H1 (cell line): ENCODE measurements at regions not wholly inside any gene's neighbourhood (a gene's known extent, or its start where the extent isn't known, plus 50 kb on each side); places are given as distances from the start of the nearest gene placed in this dataset.

Source experiments
- BRCA1 ChIP-seq: IDR thresholded peaks from 2 replicates; pipeline ENCODE4 v1.6.1; 2012; ENCODE audit warnings: low read depth, low read length, improper control_type of control experiment
- CEBPB ChIP-seq: IDR thresholded peaks from 2 replicates; pipeline ENCODE4 v1.6.1; 2012; ENCODE audit warnings: low read depth, low read length
- CHD2 ChIP-seq: IDR thresholded peaks from 2 replicates; pipeline ENCODE4 v1.6.1; 2012; ENCODE audit warnings: low read length, improper control_type of control experiment
- EP300 ChIP-seq, 2 experiments: IDR thresholded peaks; 1 replicate in 1 of 2; 2 replicates in 1 of 2; pipeline ENCODE4 v1.6.1; 2011 to 2012; ENCODE audit warnings: low read depth in 2 of 2, low read length in 2 of 2, mild to moderate bottlenecking in 2 of 2, borderline replicate concordance in 1 of 2, inconsistent platforms in 1 of 2, moderate library complexity in 1 of 2
- GABPA ChIP-seq: IDR thresholded peaks from 2 replicates; pipeline ENCODE4 v1.6.1; 2011; ENCODE audit warnings: mild to moderate bottlenecking, low read length, moderate library complexity, borderline replicate concordance; ENCODE audit not compliant: insufficient read depth
- POLR2A ChIP-seq, 2 experiments: IDR thresholded peaks; 1 replicate in 1 of 2; 2 replicates in 1 of 2; pipeline ENCODE4 v1.6.1; 2011; ENCODE audit warnings: low read depth in 2 of 2, low read length in 2 of 2, mild to moderate bottlenecking in 2 of 2; ENCODE audit errors: control extremely low read depth in 1 of 2
- POU5F1 ChIP-seq: IDR thresholded peaks from 2 replicates; pipeline ENCODE4 v1.6.1; 2011; ENCODE audit warnings: low read depth, mild to moderate bottlenecking, low read length, moderate library complexity
- RBBP5 ChIP-seq: IDR thresholded peaks from 2 replicates; pipeline ENCODE4 v1.7.1; 2012; ENCODE audit warnings: low read depth, mild to moderate bottlenecking, inconsistent platforms, low read length, moderate library complexity, borderline replicate concordance
- SIX5 ChIP-seq: IDR thresholded peaks from 2 replicates; pipeline ENCODE4 v1.6.1; 2011; ENCODE audit warnings: mild to moderate bottlenecking, low read depth, low read length
- SP1 ChIP-seq: IDR thresholded peaks from 2 replicates; pipeline ENCODE4 v1.6.1; 2011; ENCODE audit warnings: low read depth, low read length
- SRF ChIP-seq: IDR thresholded peaks from 2 replicates; pipeline ENCODE4 v1.6.1; 2011; ENCODE audit warnings: mild to moderate bottlenecking, low read depth, low read length, moderate library complexity
- TF ChIP-seq, protein P1 (sequence below): fragments of 300-600 bp; sonication (generic); IDR thresholded peaks from 2 replicates; pipeline ENCODE4 v1.7.1; 2012; ENCODE audit warnings: low read length, moderate library complexity, mild to moderate bottlenecking, inconsistent platforms; ENCODE audit not compliant: insufficient replicate concordance

DNA sequence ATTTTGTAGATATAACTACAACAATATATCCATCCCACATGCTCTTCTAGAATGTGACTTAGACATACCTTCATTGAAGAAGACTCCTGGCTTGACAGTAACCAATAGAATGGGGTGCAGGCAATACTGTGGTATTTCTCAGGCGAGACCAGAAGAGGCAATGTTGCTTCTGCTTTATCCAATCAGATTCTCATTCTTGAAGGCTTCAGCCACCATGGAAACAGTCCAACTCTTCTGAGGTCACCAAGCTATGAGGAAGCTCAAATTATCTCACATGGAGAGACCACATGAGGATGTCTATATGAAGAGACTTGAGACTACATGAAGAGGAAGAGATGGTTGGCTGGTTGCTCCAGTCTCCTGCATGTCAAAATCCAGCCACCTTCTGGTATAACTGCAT is 469.9 kb downstream of the PCDH10 start (continued):
- TF ChIP-seq, protein P1, sequence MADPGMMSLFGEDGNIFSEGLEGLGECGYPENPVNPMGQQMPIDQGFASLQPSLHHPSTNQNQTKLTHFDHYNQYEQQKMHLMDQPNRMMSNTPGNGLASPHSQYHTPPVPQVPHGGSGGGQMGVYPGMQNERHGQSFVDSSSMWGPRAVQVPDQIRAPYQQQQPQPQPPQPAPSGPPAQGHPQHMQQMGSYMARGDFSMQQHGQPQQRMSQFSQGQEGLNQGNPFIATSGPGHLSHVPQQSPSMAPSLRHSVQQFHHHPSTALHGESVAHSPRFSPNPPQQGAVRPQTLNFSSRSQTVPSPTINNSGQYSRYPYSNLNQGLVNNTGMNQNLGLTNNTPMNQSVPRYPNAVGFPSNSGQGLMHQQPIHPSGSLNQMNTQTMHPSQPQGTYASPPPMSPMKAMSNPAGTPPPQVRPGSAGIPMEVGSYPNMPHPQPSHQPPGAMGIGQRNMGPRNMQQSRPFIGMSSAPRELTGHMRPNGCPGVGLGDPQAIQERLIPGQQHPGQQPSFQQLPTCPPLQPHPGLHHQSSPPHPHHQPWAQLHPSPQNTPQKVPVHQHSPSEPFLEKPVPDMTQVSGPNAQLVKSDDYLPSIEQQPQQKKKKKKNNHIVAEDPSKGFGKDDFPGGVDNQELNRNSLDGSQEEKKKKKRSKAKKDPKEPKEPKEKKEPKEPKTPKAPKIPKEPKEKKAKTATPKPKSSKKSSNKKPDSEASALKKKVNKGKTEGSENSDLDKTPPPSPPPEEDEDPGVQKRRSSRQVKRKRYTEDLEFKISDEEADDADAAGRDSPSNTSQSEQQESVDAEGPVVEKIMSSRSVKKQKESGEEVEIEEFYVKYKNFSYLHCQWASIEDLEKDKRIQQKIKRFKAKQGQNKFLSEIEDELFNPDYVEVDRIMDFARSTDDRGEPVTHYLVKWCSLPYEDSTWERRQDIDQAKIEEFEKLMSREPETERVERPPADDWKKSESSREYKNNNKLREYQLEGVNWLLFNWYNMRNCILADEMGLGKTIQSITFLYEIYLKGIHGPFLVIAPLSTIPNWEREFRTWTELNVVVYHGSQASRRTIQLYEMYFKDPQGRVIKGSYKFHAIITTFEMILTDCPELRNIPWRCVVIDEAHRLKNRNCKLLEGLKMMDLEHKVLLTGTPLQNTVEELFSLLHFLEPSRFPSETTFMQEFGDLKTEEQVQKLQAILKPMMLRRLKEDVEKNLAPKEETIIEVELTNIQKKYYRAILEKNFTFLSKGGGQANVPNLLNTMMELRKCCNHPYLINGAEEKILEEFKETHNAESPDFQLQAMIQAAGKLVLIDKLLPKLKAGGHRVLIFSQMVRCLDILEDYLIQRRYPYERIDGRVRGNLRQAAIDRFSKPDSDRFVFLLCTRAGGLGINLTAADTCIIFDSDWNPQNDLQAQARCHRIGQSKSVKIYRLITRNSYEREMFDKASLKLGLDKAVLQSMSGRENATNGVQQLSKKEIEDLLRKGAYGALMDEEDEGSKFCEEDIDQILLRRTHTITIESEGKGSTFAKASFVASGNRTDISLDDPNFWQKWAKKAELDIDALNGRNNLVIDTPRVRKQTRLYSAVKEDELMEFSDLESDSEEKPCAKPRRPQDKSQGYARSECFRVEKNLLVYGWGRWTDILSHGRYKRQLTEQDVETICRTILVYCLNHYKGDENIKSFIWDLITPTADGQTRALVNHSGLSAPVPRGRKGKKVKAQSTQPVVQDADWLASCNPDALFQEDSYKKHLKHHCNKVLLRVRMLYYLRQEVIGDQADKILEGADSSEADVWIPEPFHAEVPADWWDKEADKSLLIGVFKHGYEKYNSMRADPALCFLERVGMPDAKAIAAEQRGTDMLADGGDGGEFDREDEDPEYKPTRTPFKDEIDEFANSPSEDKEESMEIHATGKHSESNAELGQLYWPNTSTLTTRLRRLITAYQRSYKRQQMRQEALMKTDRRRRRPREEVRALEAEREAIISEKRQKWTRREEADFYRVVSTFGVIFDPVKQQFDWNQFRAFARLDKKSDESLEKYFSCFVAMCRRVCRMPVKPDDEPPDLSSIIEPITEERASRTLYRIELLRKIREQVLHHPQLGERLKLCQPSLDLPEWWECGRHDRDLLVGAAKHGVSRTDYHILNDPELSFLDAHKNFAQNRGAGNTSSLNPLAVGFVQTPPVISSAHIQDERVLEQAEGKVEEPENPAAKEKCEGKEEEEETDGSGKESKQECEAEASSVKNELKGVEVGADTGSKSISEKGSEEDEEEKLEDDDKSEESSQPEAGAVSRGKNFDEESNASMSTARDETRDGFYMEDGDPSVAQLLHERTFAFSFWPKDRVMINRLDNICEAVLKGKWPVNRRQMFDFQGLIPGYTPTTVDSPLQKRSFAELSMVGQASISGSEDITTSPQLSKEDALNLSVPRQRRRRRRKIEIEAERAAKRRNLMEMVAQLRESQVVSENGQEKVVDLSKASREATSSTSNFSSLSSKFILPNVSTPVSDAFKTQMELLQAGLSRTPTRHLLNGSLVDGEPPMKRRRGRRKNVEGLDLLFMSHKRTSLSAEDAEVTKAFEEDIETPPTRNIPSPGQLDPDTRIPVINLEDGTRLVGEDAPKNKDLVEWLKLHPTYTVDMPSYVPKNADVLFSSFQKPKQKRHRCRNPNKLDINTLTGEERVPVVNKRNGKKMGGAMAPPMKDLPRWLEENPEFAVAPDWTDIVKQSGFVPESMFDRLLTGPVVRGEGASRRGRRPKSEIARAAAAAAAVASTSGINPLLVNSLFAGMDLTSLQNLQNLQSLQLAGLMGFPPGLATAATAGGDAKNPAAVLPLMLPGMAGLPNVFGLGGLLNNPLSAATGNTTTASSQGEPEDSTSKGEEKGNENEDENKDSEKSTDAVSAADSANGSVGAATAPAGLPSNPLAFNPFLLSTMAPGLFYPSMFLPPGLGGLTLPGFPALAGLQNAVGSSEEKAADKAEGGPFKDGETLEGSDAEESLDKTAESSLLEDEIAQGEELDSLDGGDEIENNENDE: no peak
- no peak for TF ChIP-seq GABPA
- TF ChIP-seq SIX5: no peak
- no peak for TF ChIP-seq SP1
- no peak for TF ChIP-seq POLR2A (IDR thresholded peaks at IDR 0.05; ENCODE audit: control extremely low read depth in 1 of 2, low read depth in 2 of 2, low read length in 2 of 2)
- no peak for TF ChIP-seq BRCA1
- no peak for TF ChIP-seq RBBP5
- TF ChIP-seq CHD2: no peak
- TF ChIP-seq POU5F1: no peak
- TF ChIP-seq EP300 (IDR thresholded peaks at IDR 0.05; ENCODE audit: borderline replicate concordance in 1 of 2, low read depth in 2 of 2, low read length in 2 of 2): no peak
- no peak for TF ChIP-seq CEBPB
- TF ChIP-seq SRF: no peak
